ENCODE measurements at regions not wholly inside any gene's neighbourhood (a gene's known extent, or its start where the extent isn't known, plus 50 kb on each side); places are given as distances from the start of the nearest gene placed in this dataset.

DNA sequence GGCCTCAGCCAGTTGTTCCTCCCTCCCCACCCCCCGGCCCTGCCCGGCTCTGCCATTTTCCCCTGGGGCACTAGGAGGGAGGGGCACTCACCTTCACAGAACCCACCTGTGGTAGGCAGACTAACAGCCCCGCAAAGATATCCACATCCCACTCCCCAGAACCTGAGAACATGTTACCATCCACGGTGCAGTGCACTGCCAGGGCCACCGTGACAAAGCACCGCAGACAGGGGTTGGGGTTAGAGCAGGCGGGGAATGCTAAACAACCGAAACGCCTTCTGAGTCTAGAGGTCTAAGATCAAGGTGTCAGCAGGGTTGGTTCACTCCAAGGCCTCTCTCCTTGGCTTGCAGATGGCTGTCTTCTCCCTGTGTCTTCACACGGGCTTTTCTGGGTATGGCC lies 57.4 kb upstream of the NCOR2 start:
- Histone ChIP-seq H3K27ac (no peak overlapping the region), H3K4me3 (no peak overlapping the region), H3K27me3 (no peaks in the 10 kb centered on the region), H3K9me3 (ENCODE audit: low read depth) (no peaks in the 10 kb centered on the region), H3K36me3 (no peaks in the 10 kb centered on the region), H3K4me1 (ENCODE audit: low read depth) (no peaks in the 10 kb centered on the region)
- TF ChIP-seq, protein P1, sequence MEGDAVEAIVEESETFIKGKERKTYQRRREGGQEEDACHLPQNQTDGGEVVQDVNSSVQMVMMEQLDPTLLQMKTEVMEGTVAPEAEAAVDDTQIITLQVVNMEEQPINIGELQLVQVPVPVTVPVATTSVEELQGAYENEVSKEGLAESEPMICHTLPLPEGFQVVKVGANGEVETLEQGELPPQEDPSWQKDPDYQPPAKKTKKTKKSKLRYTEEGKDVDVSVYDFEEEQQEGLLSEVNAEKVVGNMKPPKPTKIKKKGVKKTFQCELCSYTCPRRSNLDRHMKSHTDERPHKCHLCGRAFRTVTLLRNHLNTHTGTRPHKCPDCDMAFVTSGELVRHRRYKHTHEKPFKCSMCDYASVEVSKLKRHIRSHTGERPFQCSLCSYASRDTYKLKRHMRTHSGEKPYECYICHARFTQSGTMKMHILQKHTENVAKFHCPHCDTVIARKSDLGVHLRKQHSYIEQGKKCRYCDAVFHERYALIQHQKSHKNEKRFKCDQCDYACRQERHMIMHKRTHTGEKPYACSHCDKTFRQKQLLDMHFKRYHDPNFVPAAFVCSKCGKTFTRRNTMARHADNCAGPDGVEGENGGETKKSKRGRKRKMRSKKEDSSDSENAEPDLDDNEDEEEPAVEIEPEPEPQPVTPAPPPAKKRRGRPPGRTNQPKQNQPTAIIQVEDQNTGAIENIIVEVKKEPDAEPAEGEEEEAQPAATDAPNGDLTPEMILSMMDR (IDR thresholded peaks at IDR 0.05; ENCODE audit: low read depth, low read length) = no peak
- no peak for DNase-seq (ENCODE audit: low read depth in 1 of 2, low spot score in 1 of 2)

DNA sequence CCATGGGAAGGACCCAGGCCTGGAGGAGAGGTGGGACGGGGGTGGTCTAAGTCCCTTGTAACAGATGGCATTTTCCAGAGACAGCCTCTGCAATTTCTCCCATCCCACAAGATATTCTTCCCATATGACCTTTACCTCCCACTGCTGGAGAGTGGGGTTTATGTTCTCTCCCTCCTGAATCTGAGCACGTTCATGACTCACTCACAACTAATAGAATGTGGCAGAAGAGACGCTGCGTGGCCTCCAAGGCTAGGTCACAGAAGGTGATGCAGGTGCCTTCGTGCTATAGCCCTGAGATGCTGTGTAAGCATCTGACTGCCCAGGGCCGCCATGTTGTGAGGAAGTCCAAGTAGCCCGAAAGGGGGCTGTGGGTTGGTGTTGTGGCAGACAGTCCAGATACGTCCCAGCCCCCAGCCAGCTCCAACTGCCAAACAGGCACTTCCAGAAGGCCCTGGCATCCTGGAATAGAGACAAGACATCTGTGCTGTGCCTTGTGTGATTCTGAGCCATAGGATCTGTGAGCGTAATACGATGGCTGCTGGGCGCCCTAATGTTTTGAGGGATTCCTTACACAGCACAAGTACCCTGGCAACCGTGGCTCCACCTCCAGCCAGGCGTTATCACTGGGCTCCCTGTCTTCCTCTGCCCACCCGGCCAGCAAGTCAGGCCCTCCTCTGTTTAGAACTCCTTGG lies 56.1 kb upstream of the NCOR2 start:
- no peaks in the 10 kb centered on the region for H3K9me3 ChIP-seq (ENCODE audit: low read depth)
- no peak for DNase-seq (ENCODE audit: low read depth in 1 of 2, low spot score in 1 of 2)
- H3K36me3 ChIP-seq = no peaks in the 10 kb centered on the region
- H3K4me1 ChIP-seq (ENCODE audit: low read depth) = no peaks in the 10 kb centered on the region
- TF ChIP-seq, protein P1 (IDR thresholded peaks at IDR 0.05; ENCODE audit: low read depth, low read length) = no peak
- H3K4me3 ChIP-seq = no peak overlapping the region
- H3K27me3 ChIP-seq = no peaks in the 10 kb centered on the region
- H3K27ac ChIP-seq = no peak overlapping the region

DNA sequence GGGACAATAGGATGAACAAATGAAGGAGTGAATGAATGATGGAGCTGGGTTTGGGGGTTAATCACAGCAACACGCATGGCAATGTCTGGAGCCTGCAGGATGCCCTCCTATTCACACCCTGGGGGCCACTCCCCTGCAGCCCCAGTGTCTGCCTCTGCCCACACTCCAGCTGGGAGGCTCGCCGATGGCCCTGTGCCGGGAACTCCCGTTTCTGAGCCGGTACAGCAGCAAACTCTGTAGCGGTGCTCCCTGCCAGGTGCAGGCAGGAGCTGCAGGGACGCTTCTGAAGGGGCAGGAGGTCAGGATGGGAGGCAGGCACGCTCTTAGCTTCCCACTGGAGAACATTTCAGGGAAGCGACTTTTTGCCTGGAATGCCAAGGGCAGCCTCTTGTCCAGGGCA lies 55.4 kb upstream of the NCOR2 start:
- H3K9me3 ChIP-seq (ENCODE audit: low read depth) = no peaks in the 10 kb centered on the region
- H3K27ac ChIP-seq = no peak overlapping the region
- no peaks in the 10 kb centered on the region for H3K4me1 ChIP-seq (ENCODE audit: low read depth)
- TF ChIP-seq, protein P1 (IDR thresholded peaks at IDR 0.05; ENCODE audit: low read depth, low read length) = no peak
- H3K27me3 ChIP-seq = no peaks in the 10 kb centered on the region
- no peak overlapping the region for H3K4me3 ChIP-seq
- H3K36me3 ChIP-seq = no peaks in the 10 kb centered on the region
- no peak for DNase-seq (ENCODE audit: low read depth in 1 of 2, low spot score in 1 of 2)

DNA sequence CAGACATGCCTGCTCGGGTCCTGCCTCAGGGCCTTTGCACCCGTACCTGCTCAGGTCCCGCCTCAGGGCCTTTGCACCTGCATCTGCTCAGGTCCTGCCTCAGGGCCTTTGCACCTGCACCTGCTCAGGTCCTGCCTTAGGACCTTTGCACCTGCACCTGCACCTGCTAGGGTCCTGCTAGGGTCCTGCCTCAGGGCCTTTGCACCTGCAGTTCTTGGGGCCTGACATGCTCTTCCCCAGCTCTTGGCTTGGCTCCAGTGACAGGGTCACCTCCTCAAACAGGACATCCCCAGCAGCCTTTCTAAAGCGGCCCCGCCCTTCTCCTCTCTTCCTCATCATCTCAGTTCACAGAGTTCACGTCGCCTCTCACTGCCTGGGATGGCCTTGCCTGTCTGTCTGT lies 54.9 kb upstream of the NCOR2 start:
- Histone ChIP-seq H3K4me3 (no peak overlapping the region), H3K27me3 (no peaks in the 10 kb centered on the region), H3K27ac (no peak overlapping the region), H3K4me1 (ENCODE audit: low read depth) (no peaks in the 10 kb centered on the region), H3K9me3 (ENCODE audit: low read depth) (no peaks in the 10 kb centered on the region), H3K36me3 (no peaks in the 10 kb centered on the region)
- DNase-seq (ENCODE audit: low read depth in 1 of 2, low spot score in 1 of 2) = no peak
- TF ChIP-seq, protein P1 (IDR thresholded peaks at IDR 0.05; ENCODE audit: low read depth, low read length) = no peak

DNA sequence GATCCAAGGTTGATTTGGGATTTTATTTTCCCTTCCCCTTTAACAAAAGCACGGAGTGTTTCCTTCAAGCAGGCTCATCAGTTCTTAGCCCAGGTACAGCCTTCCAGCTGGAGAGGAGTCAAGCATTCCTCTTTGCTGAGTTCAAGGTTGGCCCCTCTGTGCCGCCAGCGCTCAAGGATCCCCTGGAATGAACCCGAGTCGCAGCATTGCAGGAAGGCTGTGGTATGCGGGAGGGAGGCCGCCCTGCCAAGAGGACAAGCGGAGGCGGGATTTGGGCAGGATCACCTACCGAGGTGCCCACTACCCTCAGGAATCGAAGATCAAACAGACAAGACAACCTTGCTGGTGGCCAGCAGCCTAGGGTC lies 53.9 kb upstream of the NCOR2 start:
- DNase-seq (ENCODE audit: low read depth in 1 of 2, low spot score in 1 of 2) = peak in 1 of 2 donors; percentile 76
- Histone ChIP-seq H3K4me3 (no peak overlapping the region), H3K27me3 (no peaks in the 10 kb centered on the region), H3K4me1 (ENCODE audit: low read depth) (no peaks in the 10 kb centered on the region), H3K36me3 (no peaks in the 10 kb centered on the region), H3K27ac (no peak overlapping the region), H3K9me3 (ENCODE audit: low read depth) (no peaks in the 10 kb centered on the region)
- TF ChIP-seq, protein P1 (IDR thresholded peaks at IDR 0.05; ENCODE audit: low read depth, low read length) = no peak

Data from cardiac muscle cell (in vitro differentiated cells and primary cell).